Activated naive CD4-positive, alpha-beta T cell treated with anti-CD3 and anti-CD28 coated beads, Interleukin-2, amount 50 U/mL, for 24 hours (primary cell): ENCODE measurements at regions not wholly inside any gene's neighbourhood (a gene's known extent, or its start where the extent isn't known, plus 50 kb on each side); places are given as distances from the start of the nearest gene placed in this dataset.
"Not testable (repeated sequence)": the region's sequence is repeated elsewhere in the genome, so short reads cannot be mapped to it uniquely, and the experiment has no call there.

ENCODE experiments used
- H3K27ac Mint-ChIP-seq: one replicate; pipeline ENCODE4 v1.8.0; 2021; ENCODE audit warnings: mild to moderate bottlenecking, mixed read lengths
- H3K27me3 Mint-ChIP-seq: one replicate; pipeline ENCODE4 v1.8.0; 2021; ENCODE audit warnings: mixed read lengths
- H3K36me3 Mint-ChIP-seq: one replicate; pipeline ENCODE4 v1.8.0; 2021; ENCODE audit warnings: mixed read lengths
- H3K4me1 Mint-ChIP-seq: one replicate; pipeline ENCODE4 v1.8.0; 2021; ENCODE audit warnings: mixed read lengths
- H3K4me3 Mint-ChIP-seq: one replicate; pipeline ENCODE4 v1.8.0; 2021; ENCODE audit warnings: mild to moderate bottlenecking, mixed read lengths
- H3K9me3 Mint-ChIP-seq: one replicate; pipeline ENCODE4 v1.8.0; 2021; ENCODE audit warnings: mixed read lengths

GRCh38 chr5:138676556-138677193 lies 76.5 kb upstream of the CTNNA1 start:
- Mint-ChIP-seq H3K27me3 (peaks cover 41% of the 10 kb centered on the region), H3K27ac (no peak overlapping the region), H3K9me3 (peaks cover 11% of the 10 kb centered on the region), H3K4me1 (no peaks in the 10 kb centered on the region), H3K36me3 (peaks cover 4% of the 10 kb centered on the region), H3K4me3 (no peak overlapping the region)

DNA sequence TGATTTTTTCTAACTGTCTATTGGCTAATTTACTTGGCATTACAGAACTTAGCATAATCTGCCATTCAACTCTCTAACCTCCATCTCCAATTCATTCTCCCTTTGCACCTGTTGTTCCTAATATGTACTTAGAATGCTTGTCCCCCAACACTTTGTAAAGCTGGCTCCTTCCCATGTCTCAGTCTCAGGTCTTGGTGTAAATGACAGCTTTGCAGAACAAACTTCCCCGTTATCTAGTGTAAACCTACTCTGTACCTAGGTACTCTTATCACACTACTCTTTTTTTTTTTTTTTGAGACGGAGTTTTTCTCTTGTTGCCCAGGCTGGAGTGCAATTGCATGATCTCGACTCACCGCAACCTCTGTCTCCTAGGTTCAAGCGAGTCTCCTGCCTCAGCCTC lies 77.2 kb upstream of the CTNNA1 start:
- H3K4me1 Mint-ChIP-seq = no peaks in the 10 kb centered on the region
- peaks cover 11% of the 10 kb centered on the region for H3K9me3 Mint-ChIP-seq
- peaks cover 37% of the 10 kb centered on the region for H3K27me3 Mint-ChIP-seq

DNA sequence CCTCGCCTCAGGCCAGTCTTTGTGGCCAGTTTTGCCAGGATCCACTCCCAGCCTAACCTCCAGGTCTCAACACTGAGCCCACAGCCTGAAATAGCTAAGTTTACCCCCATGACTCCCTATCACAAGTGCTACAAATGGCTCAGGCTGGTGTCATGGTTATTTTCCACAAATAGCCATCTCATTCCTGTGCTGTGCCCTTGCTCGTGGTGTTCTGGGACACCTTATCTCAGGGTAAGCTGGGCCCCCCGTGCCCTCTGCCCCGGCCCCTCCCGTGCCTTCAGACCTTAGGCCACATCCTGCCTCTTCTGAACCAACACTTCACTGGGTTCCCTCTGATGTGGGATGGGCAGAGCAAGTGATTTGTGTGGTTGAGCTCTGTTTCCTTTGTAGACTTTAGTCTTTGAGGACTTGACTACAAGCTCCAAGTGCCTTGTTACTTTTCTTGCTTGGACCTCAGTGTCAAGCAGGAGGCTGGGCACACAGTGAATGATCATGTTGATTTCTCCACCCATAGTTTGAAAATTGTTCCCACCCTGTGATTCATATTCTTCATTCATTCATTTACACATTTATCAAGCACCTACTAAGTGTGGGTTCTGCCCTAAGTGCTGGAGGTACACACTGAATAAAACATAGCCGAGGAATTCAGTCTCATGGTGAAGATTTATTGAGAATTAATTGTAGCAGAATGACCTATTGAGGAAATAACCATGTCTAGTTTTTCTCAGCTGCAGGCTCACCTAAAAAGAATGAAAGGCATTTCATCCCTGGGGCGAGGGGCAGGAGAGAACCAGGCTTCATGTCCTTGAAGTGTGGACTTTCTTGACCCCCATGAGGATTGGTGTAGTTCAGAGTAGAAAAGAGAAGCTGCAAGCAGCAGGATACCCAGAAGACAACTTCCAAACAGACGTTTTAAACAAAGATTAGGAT lies 84.5 kb upstream of the CTNNA1 start:
- Mint-ChIP-seq H3K4me1 (peaks cover 25% of the 10 kb centered on the region), H3K9me3 (no peaks in the 10 kb centered on the region), H3K27ac (peak overlapping the region; percentile 84), H3K36me3 (peaks cover 1% of the 10 kb centered on the region), H3K4me3 (no peak overlapping the region), H3K27me3 (peaks cover 63% of the 10 kb centered on the region)

More for the DNA sequence above, 77.2 kb upstream of the CTNNA1 start:
- Mint-ChIP-seq H3K4me3 (no peak overlapping the region), H3K36me3 (peaks cover 4% of the 10 kb centered on the region), H3K27ac (no peak overlapping the region)

GRCh38 chr5:138667782-138668331 lies 85.4 kb upstream of the CTNNA1 start:
- H3K4me3 Mint-ChIP-seq, H3K27ac Mint-ChIP-seq, H3K36me3 Mint-ChIP-seq, H3K9me3 Mint-ChIP-seq: not testable (repeated sequence)
- peaks cover 33% of the 10 kb centered on the region for H3K4me1 Mint-ChIP-seq
- H3K27me3 Mint-ChIP-seq = peaks cover 64% of the 10 kb centered on the region

DNA sequence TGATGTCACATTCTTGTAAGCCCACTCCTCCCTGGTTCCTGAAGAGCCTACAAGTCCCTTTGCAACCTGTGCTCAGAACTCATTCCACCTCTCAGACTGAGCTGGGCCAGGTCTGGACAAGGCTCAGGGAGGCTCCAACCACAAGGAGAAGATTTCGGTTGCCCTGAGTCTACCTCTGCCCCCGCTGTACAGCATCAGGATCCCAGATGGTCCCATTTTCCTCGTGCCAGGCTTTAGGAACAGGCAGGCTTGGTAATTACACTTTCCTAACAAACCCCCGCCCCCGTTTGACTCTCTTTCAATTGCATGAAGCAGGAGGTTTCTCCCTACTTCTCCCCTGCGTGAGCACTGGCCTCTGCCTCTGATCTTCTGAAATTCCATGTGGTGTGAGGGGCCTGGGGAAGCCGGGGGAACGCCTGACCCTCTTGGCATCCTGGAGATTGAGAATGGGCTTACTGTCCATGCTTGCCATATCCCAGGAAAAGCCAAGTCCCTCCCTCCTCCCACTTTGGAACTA lies 86.9 kb upstream of the CTNNA1 start:
- peaks cover 1% of the 10 kb centered on the region for H3K36me3 Mint-ChIP-seq
- H3K27me3 Mint-ChIP-seq = peaks cover 70% of the 10 kb centered on the region
- no peak overlapping the region for H3K4me3 Mint-ChIP-seq
- H3K4me1 Mint-ChIP-seq = peaks cover 41% of the 10 kb centered on the region
- no peaks in the 10 kb centered on the region for H3K9me3 Mint-ChIP-seq
- H3K27ac Mint-ChIP-seq = no peak overlapping the region

- Mint-ChIP-seq H3K4me3 (no peak overlapping the region), H3K4me1 (peaks cover 42% of the 10 kb centered on the region), H3K36me3 (peaks cover 1% of the 10 kb centered on the region), H3K27me3 (peaks cover 77% of the 10 kb centered on the region), H3K27ac (peak overlapping the region; percentile 30), H3K9me3 (no peaks in the 10 kb centered on the region)
Observed at GRCh38 chr5:138665261-138665660, 88.0 kb upstream of the CTNNA1 start.

DNA sequence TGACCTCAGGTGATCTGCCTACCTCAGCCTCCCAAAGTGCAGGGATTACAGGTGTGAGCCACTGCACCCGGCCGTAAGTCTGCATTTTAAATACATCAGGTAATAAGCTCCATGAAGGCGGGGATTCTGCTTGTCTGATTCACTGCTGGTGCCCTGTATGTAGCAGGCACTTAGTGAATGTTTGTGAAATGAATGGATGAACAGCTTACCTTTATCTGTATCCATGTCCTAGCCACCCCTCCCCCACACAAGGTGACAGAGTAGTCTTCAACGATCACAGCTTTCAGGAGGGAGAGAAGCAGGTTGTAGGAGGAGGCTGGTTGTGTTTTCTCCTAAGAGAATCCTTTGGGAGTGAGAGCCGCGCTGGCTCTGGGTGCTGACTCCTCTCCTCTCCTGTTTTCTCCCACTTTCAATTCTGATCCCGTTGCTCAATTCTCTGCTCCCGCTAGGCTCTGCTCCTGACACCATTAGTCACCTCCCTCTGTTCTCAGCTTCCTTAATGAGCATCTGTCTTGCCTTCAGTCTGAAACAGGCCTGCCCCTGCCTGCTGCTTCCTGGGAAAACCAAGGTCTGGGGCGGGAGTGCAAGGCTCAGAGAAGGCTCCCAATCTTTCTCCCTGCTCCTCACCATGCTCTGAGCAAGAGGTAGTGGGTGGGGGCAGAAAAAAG lies 88.8 kb upstream of the CTNNA1 start:
- Mint-ChIP-seq H3K36me3 (peaks cover 1% of the 10 kb centered on the region), H3K27me3 (peaks cover 76% of the 10 kb centered on the region), H3K27ac (no peak overlapping the region), H3K9me3 (no peaks in the 10 kb centered on the region), H3K4me1 (peaks cover 38% of the 10 kb centered on the region), H3K4me3 (peak overlapping the region; percentile 30)

- H3K4me3 Mint-ChIP-seq = no peak overlapping the region
- H3K36me3 Mint-ChIP-seq = peaks cover 1% of the 10 kb centered on the region
- peaks cover 73% of the 10 kb centered on the region for H3K27me3 Mint-ChIP-seq
- H3K4me1 Mint-ChIP-seq = peaks cover 30% of the 10 kb centered on the region
- H3K27ac Mint-ChIP-seq = peak overlapping the region; percentile 20
- no peaks in the 10 kb centered on the region for H3K9me3 Mint-ChIP-seq
Observed at GRCh38 chr5:138663561-138663960, 88.4 kb upstream of the HSPA9 start.

DNA sequence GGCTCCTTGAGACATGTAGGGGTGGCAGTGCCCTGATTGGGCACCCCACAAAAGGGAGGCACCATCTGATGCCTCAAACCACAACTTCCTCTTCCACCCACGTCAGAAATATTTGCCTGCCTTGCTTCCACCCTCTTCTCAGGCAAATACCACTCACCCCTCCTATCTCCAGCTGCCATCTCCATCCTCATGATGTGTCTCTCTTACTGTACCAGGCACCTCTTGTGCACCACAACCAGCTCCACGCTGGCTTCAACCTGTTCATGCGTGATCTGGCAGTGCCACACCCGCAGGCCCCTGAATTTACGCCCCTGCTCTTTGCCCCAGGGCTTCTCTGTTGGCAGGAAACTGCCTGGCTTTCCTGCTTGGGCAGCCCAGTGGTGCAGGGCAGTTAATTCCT lies 87.8 kb upstream of the HSPA9 start:
- H3K36me3 Mint-ChIP-seq = peaks cover 1% of the 10 kb centered on the region
- H3K27ac Mint-ChIP-seq = no peak overlapping the region
- no peak overlapping the region for H3K4me3 Mint-ChIP-seq
- H3K4me1 Mint-ChIP-seq = peaks cover 24% of the 10 kb centered on the region
- H3K9me3 Mint-ChIP-seq = no peaks in the 10 kb centered on the region
- peaks cover 73% of the 10 kb centered on the region for H3K27me3 Mint-ChIP-seq

DNA sequence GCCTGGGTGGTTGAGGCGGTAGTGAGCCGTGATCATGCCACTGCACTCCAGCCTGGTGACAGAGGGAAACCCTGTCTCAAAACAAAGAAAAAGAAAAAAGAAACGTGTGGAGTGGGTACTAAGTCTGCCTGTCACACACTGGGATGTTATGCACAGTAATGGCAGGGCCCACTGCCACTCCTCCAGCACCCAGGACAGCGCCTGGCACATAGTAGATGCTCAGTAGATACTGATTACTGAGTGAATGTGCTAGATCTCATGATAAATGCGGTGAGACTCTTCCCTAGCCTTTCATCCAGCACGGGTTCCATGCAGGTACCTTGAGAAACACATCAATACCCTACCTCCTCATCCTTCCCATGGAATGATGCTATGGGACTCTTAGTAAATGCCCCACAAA lies 87.4 kb upstream of the HSPA9 start:
- Mint-ChIP-seq H3K27ac (no peak overlapping the region), H3K36me3 (peaks cover 1% of the 10 kb centered on the region), H3K27me3 (peaks cover 70% of the 10 kb centered on the region), H3K9me3 (no peaks in the 10 kb centered on the region), H3K4me3 (no peak overlapping the region), H3K4me1 (peaks cover 20% of the 10 kb centered on the region)

DNA sequence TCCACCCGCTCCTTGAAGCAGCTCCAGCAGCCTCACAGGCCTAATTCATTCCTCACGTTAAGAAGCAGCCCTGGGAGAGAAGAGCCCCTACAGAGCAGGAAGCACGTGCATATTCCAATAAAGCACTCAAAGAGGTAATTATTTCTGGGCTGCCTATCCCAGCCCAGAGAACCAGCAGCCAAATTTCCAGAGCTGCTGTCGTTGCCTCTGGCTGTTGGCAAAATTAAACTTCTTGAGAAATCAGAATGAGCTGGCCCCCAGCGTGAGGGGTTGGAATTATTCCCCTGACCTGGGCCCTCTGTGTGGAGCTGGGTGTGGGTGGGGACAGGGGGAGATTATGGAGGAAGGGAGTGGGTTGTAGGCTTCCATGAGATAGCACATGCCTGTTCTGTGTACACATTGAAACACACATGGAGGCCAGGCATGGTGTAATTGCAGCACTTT lies 86.8 kb upstream of the HSPA9 start:
- Mint-ChIP-seq H3K4me3 (no peak overlapping the region), H3K4me1 (peaks cover 19% of the 10 kb centered on the region)

GRCh38 chr5:138661291-138661960 lies 86.2 kb upstream of the HSPA9 start:
- Mint-ChIP-seq H3K27me3 (peaks cover 75% of the 10 kb centered on the region), H3K4me3 (no peak overlapping the region), H3K36me3 (peaks cover 1% of the 10 kb centered on the region), H3K9me3 (no peaks in the 10 kb centered on the region), H3K27ac (no peak overlapping the region), H3K4me1 (peaks cover 19% of the 10 kb centered on the region)

More for the DNA sequence above, 86.8 kb upstream of the HSPA9 start:
- Mint-ChIP-seq H3K27me3 (peaks cover 75% of the 10 kb centered on the region), H3K36me3 (peaks cover 1% of the 10 kb centered on the region), H3K9me3 (no peaks in the 10 kb centered on the region), H3K27ac (peak overlapping the region; percentile 65)

GRCh38 chr5:138660051-138660572 lies 84.9 kb upstream of the HSPA9 start:
- peaks cover 70% of the 10 kb centered on the region for H3K27me3 Mint-ChIP-seq
- H3K36me3 Mint-ChIP-seq = no peaks in the 10 kb centered on the region
- H3K4me1 Mint-ChIP-seq = peaks cover 24% of the 10 kb centered on the region
- H3K27ac Mint-ChIP-seq = peak overlapping the region; percentile 43
- no peaks in the 10 kb centered on the region for H3K9me3 Mint-ChIP-seq
- no peak overlapping the region for H3K4me3 Mint-ChIP-seq

DNA sequence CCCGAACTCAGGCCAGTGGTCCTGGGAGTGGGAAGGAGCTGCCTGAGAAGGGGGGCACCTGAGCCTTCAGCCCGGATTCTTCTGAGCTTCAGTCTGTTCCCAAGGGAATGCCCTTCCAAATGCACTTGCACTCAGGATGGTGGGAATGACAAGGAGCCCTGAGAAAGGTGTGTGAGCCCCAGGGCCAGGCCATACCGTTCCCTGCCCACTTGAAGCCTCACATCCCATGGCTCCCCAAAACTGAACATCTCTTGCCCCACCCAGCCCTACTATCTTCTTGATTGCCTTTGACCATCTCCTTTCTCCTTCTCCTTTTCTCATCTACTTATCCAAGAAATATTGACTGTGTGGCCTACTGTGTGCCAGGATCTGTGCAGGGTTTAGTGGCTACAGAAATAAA lies 84.4 kb upstream of the HSPA9 start:
- Mint-ChIP-seq H3K36me3 (peaks cover 2% of the 10 kb centered on the region), H3K27me3 (peaks cover 67% of the 10 kb centered on the region), H3K9me3 (peaks cover 4% of the 10 kb centered on the region), H3K27ac (peak overlapping the region; percentile 60), H3K4me3 (no peak overlapping the region), H3K4me1 (peaks cover 29% of the 10 kb centered on the region)

DNA sequence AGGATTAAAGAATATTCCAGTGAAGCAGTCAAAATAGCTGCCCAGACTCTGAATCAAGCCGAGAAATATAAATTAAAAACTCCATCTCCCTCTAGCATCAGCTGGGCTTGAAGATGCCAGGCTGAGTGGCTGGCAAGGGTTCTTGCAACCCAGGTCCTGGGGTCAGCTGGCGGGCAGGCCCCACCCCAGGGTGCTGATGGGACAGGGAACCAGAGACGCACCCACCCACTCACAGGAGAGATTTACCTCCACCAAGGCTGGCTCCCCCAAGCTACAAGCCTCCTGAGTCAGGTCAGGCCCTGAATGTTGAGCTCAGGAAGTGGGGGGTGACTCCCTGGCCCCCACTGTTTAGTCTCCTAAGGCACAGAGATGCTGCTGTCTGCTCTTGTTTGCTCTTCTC lies 83.9 kb upstream of the HSPA9 start:
- peaks cover 4% of the 10 kb centered on the region for H3K9me3 Mint-ChIP-seq
- peaks cover 2% of the 10 kb centered on the region for H3K36me3 Mint-ChIP-seq
- no peak overlapping the region for H3K4me3 Mint-ChIP-seq
- H3K27me3 Mint-ChIP-seq = peaks cover 63% of the 10 kb centered on the region
- peaks cover 34% of the 10 kb centered on the region for H3K4me1 Mint-ChIP-seq
- peak overlapping the region; percentile 81 for H3K27ac Mint-ChIP-seq
